Psoas muscle (tissue), 7 donors: ENCODE measurements at regions not wholly inside any gene's neighbourhood (a gene's known extent, or its start where the extent isn't known, plus 50 kb on each side); places are given as distances from the start of the nearest gene placed in this dataset.

Source experiments
- ATAC-seq, 4 donors: fragments of 200-7000 bp; cut with Tn5 transposase; one replicate each; pipeline ENCODE4 v1.9.1; 2020; ENCODE audit warnings: moderate library complexity in 3 of 4, mild to moderate bottlenecking in 2 of 4
- DNase-seq, 2 donors: peaks; one replicate each; pipeline ENCODE4 v3.0.0-alpha.2; 2020
- H3K27ac ChIP-seq: fragments of 200-600 bp; one replicate; pipeline ENCODE4 v1.8.0; 2022
- H3K27me3 ChIP-seq, 3 donors: fragments of 200-600 bp in 1 of 3; one replicate each; pipeline versions ENCODE4 v1.6.1 to v1.8.0; 2013 to 2022; ENCODE audit warnings: low read length in 2 of 3, mild to moderate bottlenecking in 2 of 3, moderate library complexity in 1 of 3; ENCODE audit not compliant: insufficient read depth in 3 of 3
- H3K36me3 ChIP-seq, 2 donors: fragments of 200-600 bp in 1 of 2; one replicate each; pipeline versions ENCODE4 v1.6.1 to v1.8.0; 2013 to 2022; ENCODE audit warnings: low read depth in 1 of 2, mild to moderate bottlenecking in 1 of 2, moderate library complexity in 1 of 2; ENCODE audit not compliant: insufficient read depth in 1 of 2
- H3K4me1 ChIP-seq: fragments of 200-600 bp; one replicate; pipeline ENCODE4 v1.8.0; 2022
- H3K4me3 ChIP-seq: fragments of 200-600 bp; one replicate; pipeline ENCODE4 v1.8.0; 2022; ENCODE audit warnings: mild to moderate bottlenecking
- H3K9me3 ChIP-seq: fragments of 200-600 bp; one replicate; pipeline ENCODE4 v1.8.0; 2022
- WGBS, 3 donors: extraction: QIAGEN DNeasy Blood & Tissue Kit; methylation state at CpG; one replicate each; pipeline versions ENCODE4 v1.1.6 to v1.1.7; 2013; 5-methylcytosine and 5-hydroxymethylcytosine counted together
- intact Hi-C, 2 donors: fragments of 100-400 bp; cut with DNase I; formaldehyde crosslinking; loops; one replicate each; pipeline versions ENCODE4 v1.11.0 to v1.14.2; 2022
- TF ChIP-seq, protein P1 (sequence below): fragments of 200-600 bp; IDR thresholded peaks from one replicate; pipeline ENCODE4 v1.8.0; 2022; ENCODE audit warnings: antibody characterized with exemption
- donor health status: healthy with polysubstance abuse.
- donor health status: DM: no; HTN: no; CAD: no; lungs with moderate emphysema.
- donor health status: Bipolar disorder and iron deficiency.
- donor health status: healthy.
- donor health status: DM: yes; HTN: yes; CAD: no.
- donor health status: DM: no; HTN: no; CAD: no.
- donor health status: DM: yes; HTN: yes; CAD: no.

DNA sequence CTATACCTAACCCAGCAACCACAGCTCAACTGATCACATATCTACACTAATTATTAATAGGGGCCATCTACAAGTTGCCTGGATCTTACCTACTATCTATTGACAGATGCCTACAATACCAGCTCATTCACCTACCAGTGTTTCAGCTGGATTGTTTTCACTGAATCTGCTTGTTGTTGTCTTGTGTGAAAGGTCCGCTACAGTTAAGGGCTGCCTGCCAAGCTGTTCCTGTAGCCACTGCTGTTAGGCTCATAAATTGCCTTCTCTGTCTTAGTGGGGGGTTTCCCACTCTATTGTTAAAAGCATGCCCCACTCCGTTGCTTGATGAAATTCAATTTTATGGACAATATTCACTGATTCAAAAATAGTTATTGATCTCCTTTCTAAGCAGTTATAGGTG lies 199.7 kb upstream of the TMPRSS15 start:
- ATAC-seq: no peak

GRCh38 chr21:18603980-18604379 lies 200.4 kb upstream of the TMPRSS15 start:
- Histone ChIP-seq H3K4me1 (no peaks in the 10 kb centered on the region), H3K4me3 (no peak overlapping the region), H3K9me3 (no peaks in the 10 kb centered on the region), H3K27ac (no peak overlapping the region), H3K36me3 (no peaks in the 10 kb centered on the region), H3K27me3 (no peaks in the 10 kb centered on the region)
- TF ChIP-seq, protein P1, sequence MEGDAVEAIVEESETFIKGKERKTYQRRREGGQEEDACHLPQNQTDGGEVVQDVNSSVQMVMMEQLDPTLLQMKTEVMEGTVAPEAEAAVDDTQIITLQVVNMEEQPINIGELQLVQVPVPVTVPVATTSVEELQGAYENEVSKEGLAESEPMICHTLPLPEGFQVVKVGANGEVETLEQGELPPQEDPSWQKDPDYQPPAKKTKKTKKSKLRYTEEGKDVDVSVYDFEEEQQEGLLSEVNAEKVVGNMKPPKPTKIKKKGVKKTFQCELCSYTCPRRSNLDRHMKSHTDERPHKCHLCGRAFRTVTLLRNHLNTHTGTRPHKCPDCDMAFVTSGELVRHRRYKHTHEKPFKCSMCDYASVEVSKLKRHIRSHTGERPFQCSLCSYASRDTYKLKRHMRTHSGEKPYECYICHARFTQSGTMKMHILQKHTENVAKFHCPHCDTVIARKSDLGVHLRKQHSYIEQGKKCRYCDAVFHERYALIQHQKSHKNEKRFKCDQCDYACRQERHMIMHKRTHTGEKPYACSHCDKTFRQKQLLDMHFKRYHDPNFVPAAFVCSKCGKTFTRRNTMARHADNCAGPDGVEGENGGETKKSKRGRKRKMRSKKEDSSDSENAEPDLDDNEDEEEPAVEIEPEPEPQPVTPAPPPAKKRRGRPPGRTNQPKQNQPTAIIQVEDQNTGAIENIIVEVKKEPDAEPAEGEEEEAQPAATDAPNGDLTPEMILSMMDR: no peak
- no peak for ATAC-seq
- intact Hi-C loops: no loop called here
- WGBS, 3 donors: 72 to 77% (median 76%) methylated on average over 3 of the region's 3 CpGs
- no peak for DNase-seq

More for the DNA sequence above, 199.7 kb upstream of the TMPRSS15 start:
- Histone ChIP-seq H3K27me3 (no peaks in the 10 kb centered on the region), H3K9me3 (no peaks in the 10 kb centered on the region), H3K4me3 (no peak overlapping the region), H3K36me3 (no peaks in the 10 kb centered on the region), H3K4me1 (no peaks in the 10 kb centered on the region), H3K27ac (no peak overlapping the region)
- 17 to 33% (median 26%) methylated on average over 2 of the region's 2 CpGs for WGBS, 3 donors
- DNase-seq: no peak
- TF ChIP-seq, protein P1: no peak
- intact Hi-C loops: no loop called here

DNA sequence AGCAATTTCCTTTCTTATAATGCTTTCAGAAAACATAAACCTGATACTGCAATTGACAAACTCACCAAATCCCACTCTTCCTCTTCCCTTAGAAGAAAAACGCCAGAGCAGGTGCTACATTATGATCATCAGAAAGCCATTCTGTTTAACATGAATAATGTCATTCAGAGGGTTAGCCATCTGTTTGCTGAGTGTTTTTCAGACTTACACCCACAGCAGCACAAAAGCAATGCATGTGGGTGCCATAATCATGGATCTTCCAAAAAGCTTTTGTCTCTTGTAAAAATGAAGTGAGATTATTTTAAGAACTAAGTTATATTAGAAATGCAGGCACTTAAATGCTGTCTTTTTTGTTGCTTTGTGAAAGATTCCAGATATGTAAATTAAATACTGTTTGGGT lies 204.6 kb upstream of the TMPRSS15 start:
- Histone ChIP-seq H3K4me1 (no peaks in the 10 kb centered on the region), H3K4me3 (no peak overlapping the region), H3K36me3 (no peaks in the 10 kb centered on the region), H3K27me3 (no peaks in the 10 kb centered on the region), H3K27ac (no peak overlapping the region), H3K9me3 (no peaks in the 10 kb centered on the region)
- intact Hi-C loops: no loop called here
- DNase-seq: no peak
- TF ChIP-seq, protein P1: no peak
- no peak for ATAC-seq
- 9 to 22% (median 15%) methylated on average over 1 of the region's 1 CpG for WGBS, 3 donors

- DNase-seq: no peak
- intact Hi-C loops: no loop called here
- Histone ChIP-seq H3K27ac (no peak overlapping the region), H3K4me1 (no peaks in the 10 kb centered on the region), H3K36me3 (no peaks in the 10 kb centered on the region), H3K9me3 (no peaks in the 10 kb centered on the region), H3K27me3 (no peaks in the 10 kb centered on the region), H3K4me3 (no peak overlapping the region)
- ATAC-seq: no peak
- 47 to 49% (median 48%) methylated on average over 3 of the region's 3 CpGs for WGBS, 3 donors
- TF ChIP-seq, protein P1: no peak
Observed at GRCh38 chr21:18614303-18614702, 210.7 kb upstream of the TMPRSS15 start.

GRCh38 chr21:18617291-18617690 lies 213.7 kb upstream of the TMPRSS15 start:
- no peaks in the 10 kb centered on the region for H3K36me3 ChIP-seq
- H3K27ac ChIP-seq: no peak overlapping the region
- H3K4me3 ChIP-seq: no peak overlapping the region
- no peaks in the 10 kb centered on the region for H3K4me1 ChIP-seq
- H3K9me3 ChIP-seq: no peaks in the 10 kb centered on the region
- intact Hi-C loops: no loop called here
- H3K27me3 ChIP-seq: no peaks in the 10 kb centered on the region
- no peak for DNase-seq
- 27 to 42% (median 33%) methylated on average over 3 of the region's 3 CpGs for WGBS, 3 donors
- TF ChIP-seq, protein P1: no peak
- no peak for ATAC-seq
